Upper lobe of right lung (tissue), 1 donor: ENCODE measurements at regions not wholly inside any gene's neighbourhood (a gene's known extent, or its start where the extent isn't known, plus 50 kb on each side); places are given as distances from the start of the nearest gene placed in this dataset.

Experiments
- ATAC-seq: fragments of 200-7000 bp; cut with Tn5 transposase; one replicate; pipeline ENCODE4 v1.9.1; 2020; ENCODE audit warnings: mild to moderate bottlenecking, moderate library complexity
- DNase-seq: peaks from one replicate; pipeline ENCODE4 v3.0.0-alpha.2; 2020
- H3K27ac ChIP-seq: fragments of 200-600 bp; one replicate; pipeline ENCODE4 v1.8.0; 2022
- H3K27me3 ChIP-seq: fragments of 200-600 bp; one replicate; pipeline ENCODE4 v1.8.0; 2022; ENCODE audit warnings: mild to moderate bottlenecking
- H3K36me3 ChIP-seq: fragments of 200-600 bp; one replicate; pipeline ENCODE4 v1.8.0; 2022
- H3K4me1 ChIP-seq: fragments of 200-600 bp; one replicate; pipeline ENCODE4 v1.8.0; 2022
- H3K4me3 ChIP-seq: fragments of 200-600 bp; one replicate; pipeline ENCODE4 v1.8.0; 2022; ENCODE audit warnings: mild to moderate bottlenecking
- H3K9me3 ChIP-seq: fragments of 200-600 bp; one replicate; pipeline ENCODE4 v1.8.0; 2022
- intact Hi-C: fragments of 100-400 bp; cut with DNase I; formaldehyde crosslinking; loops from one replicate; pipeline ENCODE4 v1.11.0; 2022
- TF ChIP-seq, protein P1 (sequence below): fragments of 200-600 bp; IDR thresholded peaks from one replicate; pipeline ENCODE4 v1.8.0; 2022; ENCODE audit warnings: antibody characterized with exemption
- donor health status: DM: no; HTN: yes; CAD: no; lungs with severe emphysema.

DNA sequence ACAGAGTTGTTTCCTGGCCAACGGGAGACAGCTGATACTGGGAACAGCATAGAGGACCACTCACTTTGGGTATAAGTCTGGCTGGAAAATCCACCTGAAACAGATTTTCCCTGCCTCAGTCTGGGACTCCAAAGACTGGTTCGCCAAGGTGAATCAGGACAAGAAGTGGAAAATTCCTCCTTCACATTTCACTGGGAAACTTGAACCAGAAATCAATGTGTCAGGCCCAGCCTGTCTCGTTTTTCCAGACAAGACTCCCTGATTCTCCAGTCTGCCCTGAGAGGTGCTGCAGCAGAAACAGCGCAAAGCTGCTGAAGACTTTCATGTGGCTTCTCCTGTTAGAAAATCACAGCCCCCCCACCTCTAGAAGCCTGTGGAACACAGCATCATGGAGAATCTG, 269.8 kb downstream of the OPA1 start:
- H3K9me3 ChIP-seq, result no peaks in the 10 kb centered on the region
- ATAC-seq (no peak), DNase-seq (no peak)
- H3K27me3 ChIP-seq, result no peaks in the 10 kb centered on the region
- H3K27ac ChIP-seq, result no peak overlapping the region
- H3K4me1 ChIP-seq, result peaks cover 11% of the 10 kb centered on the region
- TF ChIP-seq, protein P1, sequence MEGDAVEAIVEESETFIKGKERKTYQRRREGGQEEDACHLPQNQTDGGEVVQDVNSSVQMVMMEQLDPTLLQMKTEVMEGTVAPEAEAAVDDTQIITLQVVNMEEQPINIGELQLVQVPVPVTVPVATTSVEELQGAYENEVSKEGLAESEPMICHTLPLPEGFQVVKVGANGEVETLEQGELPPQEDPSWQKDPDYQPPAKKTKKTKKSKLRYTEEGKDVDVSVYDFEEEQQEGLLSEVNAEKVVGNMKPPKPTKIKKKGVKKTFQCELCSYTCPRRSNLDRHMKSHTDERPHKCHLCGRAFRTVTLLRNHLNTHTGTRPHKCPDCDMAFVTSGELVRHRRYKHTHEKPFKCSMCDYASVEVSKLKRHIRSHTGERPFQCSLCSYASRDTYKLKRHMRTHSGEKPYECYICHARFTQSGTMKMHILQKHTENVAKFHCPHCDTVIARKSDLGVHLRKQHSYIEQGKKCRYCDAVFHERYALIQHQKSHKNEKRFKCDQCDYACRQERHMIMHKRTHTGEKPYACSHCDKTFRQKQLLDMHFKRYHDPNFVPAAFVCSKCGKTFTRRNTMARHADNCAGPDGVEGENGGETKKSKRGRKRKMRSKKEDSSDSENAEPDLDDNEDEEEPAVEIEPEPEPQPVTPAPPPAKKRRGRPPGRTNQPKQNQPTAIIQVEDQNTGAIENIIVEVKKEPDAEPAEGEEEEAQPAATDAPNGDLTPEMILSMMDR, result no peak
- no peak overlapping the region for H3K4me3 ChIP-seq
- intact Hi-C loops, result no loop called here
- no peaks in the 10 kb centered on the region for H3K36me3 ChIP-seq

DNA sequence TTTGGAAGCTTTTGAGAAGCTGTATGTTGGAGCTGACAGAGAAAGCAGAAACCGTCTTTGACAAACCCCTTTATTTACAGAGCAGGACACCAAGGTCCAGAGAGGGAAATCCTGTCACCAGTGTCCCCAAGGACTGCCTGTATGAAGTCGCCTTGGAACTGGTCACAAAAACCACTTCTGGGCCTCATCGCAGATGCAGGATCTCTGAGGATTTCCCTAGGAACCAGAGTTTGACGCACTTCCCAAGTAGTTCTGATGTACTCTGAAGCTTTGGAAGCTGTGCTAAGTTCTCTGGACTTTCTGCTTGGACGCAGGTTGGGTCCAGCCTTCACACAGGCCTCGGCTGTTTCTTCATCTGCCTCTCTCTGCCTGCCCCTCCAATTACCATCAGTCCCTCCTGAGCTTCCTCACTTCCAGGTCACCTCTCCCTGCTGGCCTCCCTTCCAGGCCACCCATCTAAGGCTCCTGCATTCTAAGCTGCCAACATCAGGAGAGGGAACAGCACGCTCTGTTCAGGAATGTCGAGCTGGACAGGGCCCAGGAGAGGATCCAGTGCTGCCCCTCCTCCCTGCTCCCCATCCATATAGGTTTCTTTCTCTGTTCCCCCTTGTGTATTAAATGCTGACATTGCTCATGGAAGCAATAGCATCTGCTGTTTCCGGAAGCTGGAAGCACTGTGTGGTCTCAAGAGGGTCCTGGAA, 270.8 kb downstream of the OPA1 start:
- Histone ChIP-seq H3K4me3 (no peak overlapping the region), H3K27ac (no peak overlapping the region), H3K4me1 (peaks cover 7% of the 10 kb centered on the region), H3K36me3 (no peaks in the 10 kb centered on the region), H3K27me3 (no peaks in the 10 kb centered on the region), H3K9me3 (no peaks in the 10 kb centered on the region)
- intact Hi-C loops, result no loop called here
- ATAC-seq (peak; percentile 61), DNase-seq (no peak)
- TF ChIP-seq, protein P1, result no peak

DNA sequence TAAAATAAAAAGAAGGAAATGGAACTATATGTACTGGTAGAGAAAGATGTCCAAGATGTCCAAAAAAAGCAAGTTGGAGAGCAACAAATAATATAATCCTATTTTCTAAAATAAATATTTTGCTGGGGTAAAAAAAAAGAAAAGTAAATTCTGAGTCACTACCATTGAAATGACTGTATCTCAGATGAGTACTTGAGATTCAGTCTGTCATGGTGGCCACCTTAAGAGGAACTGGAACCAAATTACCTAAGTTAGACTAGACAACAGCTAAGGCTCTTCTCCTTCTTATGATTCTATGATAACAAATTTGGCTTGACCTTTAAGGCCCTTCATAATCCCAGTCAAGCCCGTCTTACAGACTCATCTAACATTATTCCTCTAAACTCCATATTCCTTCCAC, 270.6 kb upstream of the HES1 start:
- Histone ChIP-seq H3K4me1 (peaks cover 7% of the 10 kb centered on the region), H3K9me3 (no peaks in the 10 kb centered on the region), H3K27ac (no peak overlapping the region), H3K27me3 (no peaks in the 10 kb centered on the region), H3K4me3 (no peak overlapping the region), H3K36me3 (no peaks in the 10 kb centered on the region)
- intact Hi-C loops, result no loop called here
- ATAC-seq (no peak), DNase-seq (no peak)
- TF ChIP-seq, protein P1, result no peak

DNA sequence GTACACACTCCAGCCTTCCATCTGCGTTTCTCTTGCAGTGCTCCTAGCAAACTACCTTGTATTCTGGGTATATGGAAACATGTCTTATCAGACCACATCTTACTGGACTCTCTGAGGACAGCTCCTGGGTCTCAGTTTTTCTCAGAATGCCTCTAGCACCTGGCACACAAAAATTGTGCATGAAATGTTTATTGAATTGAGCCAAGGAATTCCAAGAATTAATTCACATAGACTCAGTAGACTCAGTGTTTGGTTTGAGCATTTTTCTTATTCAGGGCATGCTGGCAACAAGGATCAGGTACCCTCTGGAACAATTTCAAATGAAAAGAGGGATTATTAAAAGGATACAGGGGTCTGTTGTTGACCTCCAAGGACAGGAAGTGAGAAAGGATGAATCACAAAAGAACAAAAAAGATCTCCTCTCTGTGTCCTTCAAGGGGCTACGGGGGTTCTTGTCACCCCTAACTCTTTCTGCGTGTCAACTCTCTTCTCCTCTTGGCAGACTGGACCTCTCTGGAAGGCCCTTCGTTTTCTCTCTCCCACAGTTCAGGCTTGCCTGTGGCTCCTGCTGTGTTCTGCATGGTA, 270.0 kb upstream of the HES1 start:
- TF ChIP-seq, protein P1, result no peak
- DNase-seq, result no peak
- no peaks in the 10 kb centered on the region for H3K36me3 ChIP-seq
- ATAC-seq, result no peak
- no peaks in the 10 kb centered on the region for H3K27me3 ChIP-seq
- H3K27ac ChIP-seq, result no peak overlapping the region
- H3K4me1 ChIP-seq, result peaks cover 7% of the 10 kb centered on the region
- H3K9me3 ChIP-seq, result no peaks in the 10 kb centered on the region
- intact Hi-C loops, result no loop called here
- H3K4me3 ChIP-seq, result no peak overlapping the region

DNA sequence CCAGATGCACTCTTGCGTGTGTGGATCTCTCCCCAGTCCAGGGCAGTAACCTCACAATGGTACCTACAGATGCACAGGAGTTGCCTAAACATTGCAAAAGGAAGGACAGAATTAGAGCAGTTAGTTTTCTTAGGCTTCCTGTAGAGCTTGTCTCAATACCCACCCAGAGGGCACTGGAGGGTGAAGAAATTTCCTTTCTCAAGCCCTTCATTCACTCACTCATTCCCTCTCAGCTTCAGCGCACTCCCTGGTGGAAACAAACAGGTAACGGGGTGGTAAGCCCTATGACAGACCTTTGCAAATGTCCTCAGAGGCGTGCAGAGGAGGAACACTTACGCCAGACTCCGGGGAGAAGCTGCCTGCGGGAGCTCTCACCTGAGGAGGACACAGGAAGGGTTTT, 267.4 kb upstream of the HES1 start:
- TF ChIP-seq, protein P1, result no peak
- no peak overlapping the region for H3K4me3 ChIP-seq
- H3K4me1 ChIP-seq, result peaks cover 7% of the 10 kb centered on the region
- ATAC-seq (no peak), DNase-seq (no peak)
- no peaks in the 10 kb centered on the region for H3K9me3 ChIP-seq
- no peaks in the 10 kb centered on the region for H3K27me3 ChIP-seq
- intact Hi-C loops, result no loop called here
- no peak overlapping the region for H3K27ac ChIP-seq
- no peaks in the 10 kb centered on the region for H3K36me3 ChIP-seq
